H7 (cell line): ENCODE measurements at regions not wholly inside any gene's neighbourhood (a gene's known extent, or its start where the extent isn't known, plus 50 kb on each side); places are given as distances from the start of the nearest gene placed in this dataset.
"Not testable (repeated sequence)": the region's sequence is repeated elsewhere in the genome, so short reads cannot be mapped to it uniquely, and the experiment has no call there.

Source experiments
- DNase-seq: peaks from one replicate; pipeline ENCODE4 v3.0.0; 2012
- H3K27me3 ChIP-seq: 2 replicates; pipeline ENCODE4 v1.6.0; 2011; ENCODE audit warnings: mild to moderate bottlenecking, low read length; ENCODE audit not compliant: control insufficient read depth, insufficient read depth
- H3K36me3 ChIP-seq: replicated peaks from 2 replicates; pipeline ENCODE4 v1.5.1; 2011; ENCODE audit warnings: low read length; ENCODE audit not compliant: control insufficient read depth, insufficient read depth
- H3K4me3 ChIP-seq: 2 replicates; pipeline ENCODE4 v1.5.1; 2011; ENCODE audit warnings: low read depth, mild to moderate bottlenecking, control low read depth, low read length, moderate library complexity; ENCODE audit not compliant: insufficient read depth

GRCh38 chrX:66961665-66962064 is 322.8 kb upstream of the EDA2R start:
- no peak for DNase-seq
- no peaks in the 10 kb centered on the region for H3K27me3 ChIP-seq
- H3K4me3 ChIP-seq: no peak overlapping the region
- no peaks in the 10 kb centered on the region for H3K36me3 ChIP-seq

DNA sequence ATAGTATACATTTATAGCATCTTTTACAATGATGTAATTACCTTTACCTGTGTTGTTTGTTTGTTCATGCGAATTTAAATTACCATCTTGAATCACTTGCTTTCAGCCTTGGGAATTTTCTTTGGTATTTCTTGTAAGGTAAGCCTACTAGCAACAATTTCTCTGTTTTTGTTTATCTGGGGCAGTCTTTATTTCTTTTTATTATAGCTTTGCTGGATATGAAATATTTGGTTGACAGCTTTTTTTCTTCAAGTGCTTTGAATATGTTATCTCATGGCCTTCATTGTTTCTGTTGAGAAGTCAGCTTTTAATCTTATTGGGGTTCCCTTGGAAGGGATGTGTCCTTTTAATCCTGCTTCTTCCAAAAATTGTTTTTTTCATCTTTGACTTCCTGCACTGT is 292.8 kb upstream of the EDA2R start:
- Histone ChIP-seq H3K27me3 (no peaks in the 10 kb centered on the region), H3K36me3 (no peaks in the 10 kb centered on the region), H3K4me3 (no peak overlapping the region)
- no peak for DNase-seq

DNA sequence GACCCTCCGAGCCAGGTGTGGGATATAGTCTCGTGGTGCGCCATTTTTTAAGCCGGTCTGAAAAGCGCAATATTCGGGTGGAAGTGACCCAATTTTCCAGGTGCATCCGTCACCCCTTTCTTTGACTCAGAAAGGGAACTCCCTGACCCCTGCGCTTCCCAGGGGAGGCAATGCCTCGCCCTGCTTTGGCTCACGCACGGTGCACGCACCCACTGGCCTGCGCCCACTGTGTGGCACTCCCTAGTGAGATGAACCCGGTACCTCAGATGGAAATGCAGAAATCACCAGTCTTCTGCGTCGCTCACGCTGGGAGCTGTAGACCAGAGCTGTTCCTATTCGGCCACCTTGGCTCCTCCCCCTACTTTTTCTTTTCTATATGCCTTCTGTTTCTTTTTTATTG is 291.6 kb upstream of the EDA2R start:
- not testable (repeated sequence) for H3K4me3 ChIP-seq, DNase-seq, H3K36me3 ChIP-seq, H3K27me3 ChIP-seq

DNA sequence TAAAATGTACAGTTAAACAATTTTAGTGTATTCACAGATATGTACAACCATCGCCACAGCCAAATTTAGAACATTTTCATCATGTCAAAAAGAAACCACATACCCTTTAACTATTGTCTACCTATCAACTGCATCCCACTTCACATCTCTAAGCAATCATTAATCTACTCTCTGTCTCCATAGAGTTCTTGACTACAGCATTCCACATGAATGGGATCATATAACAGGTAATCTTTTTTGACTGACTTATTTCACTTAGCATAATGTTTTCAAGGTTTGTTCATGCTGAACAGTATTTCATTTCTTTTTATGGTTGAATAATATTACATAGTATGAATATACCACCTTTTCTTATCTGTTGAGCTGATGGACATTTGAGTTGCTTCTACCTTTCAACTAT is 281.4 kb upstream of the EDA2R start:
- no peaks in the 10 kb centered on the region for H3K27me3 ChIP-seq
- no peaks in the 10 kb centered on the region for H3K36me3 ChIP-seq
- no peak for DNase-seq
- H3K4me3 ChIP-seq: no peak overlapping the region

DNA sequence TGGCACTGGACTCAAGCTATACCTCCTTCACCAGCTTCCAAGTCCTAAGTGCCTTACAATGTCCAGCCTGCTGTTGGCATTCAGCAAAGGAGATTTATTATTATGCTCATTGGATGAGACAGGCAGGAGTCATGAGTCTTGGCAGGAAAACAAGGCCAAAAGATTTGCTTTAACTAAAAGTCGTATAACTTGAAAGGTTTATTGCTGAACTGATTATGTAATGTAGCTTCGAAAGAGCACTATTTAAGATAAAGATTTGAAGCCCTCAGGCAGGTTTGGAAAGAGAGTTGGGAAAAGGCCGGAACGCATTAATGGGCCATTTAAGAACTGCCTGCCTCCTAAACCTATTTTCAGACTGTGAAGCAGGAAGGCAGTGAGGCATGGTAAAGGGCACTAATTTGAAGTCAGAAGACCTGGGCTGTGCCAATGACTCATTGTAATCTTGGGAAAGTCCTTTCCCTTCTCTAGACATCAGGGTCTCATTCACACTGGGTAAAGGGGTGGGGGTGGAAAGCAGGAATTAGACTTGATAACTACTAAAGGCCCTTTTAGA is 280.5 kb upstream of the EDA2R start:
- Histone ChIP-seq H3K36me3 (no peaks in the 10 kb centered on the region), H3K27me3 (no peaks in the 10 kb centered on the region), H3K4me3 (no peak overlapping the region)
- no peak for DNase-seq

DNA sequence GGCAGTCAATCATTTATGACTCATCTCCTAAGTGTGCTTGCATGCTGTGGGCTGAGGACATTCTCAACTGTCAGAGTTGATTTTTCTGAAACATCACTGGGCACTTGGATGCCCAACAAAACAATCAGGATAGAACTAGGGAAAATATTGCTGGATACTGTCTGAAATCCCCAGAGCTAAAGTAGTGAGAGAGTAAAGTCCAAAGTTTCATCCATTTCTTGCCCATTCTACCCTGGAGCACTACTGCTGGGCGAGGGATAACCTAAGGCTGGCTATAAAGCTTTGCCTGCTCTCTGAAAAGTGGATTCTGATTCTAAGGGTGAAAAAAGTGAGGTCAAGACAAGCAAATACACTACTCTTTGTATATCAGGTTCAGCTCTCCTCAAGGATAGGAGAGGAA is 279.6 kb upstream of the EDA2R start:
- DNase-seq: no peak
- Histone ChIP-seq H3K36me3 (no peaks in the 10 kb centered on the region), H3K4me3 (no peak overlapping the region), H3K27me3 (no peaks in the 10 kb centered on the region)

GRCh38 chrX:66915893-66916292 is 277.0 kb upstream of the EDA2R start:
- Histone ChIP-seq H3K36me3 (no peaks in the 10 kb centered on the region), H3K27me3 (no peaks in the 10 kb centered on the region), H3K4me3 (no peak overlapping the region)
- no peak for DNase-seq

- H3K27me3 ChIP-seq: no peaks in the 10 kb centered on the region
- no peak overlapping the region for H3K4me3 ChIP-seq
- H3K36me3 ChIP-seq: no peaks in the 10 kb centered on the region
- DNase-seq: no peak
Measured at GRCh38 chrX:66914080-66914479, 275.2 kb upstream of the EDA2R start.

- no peaks in the 10 kb centered on the region for H3K27me3 ChIP-seq
- no peaks in the 10 kb centered on the region for H3K36me3 ChIP-seq
- no peak overlapping the region for H3K4me3 ChIP-seq
- no peak for DNase-seq
Measured at GRCh38 chrX:66912417-66912816, 273.5 kb upstream of the EDA2R start.

GRCh38 chrX:66902081-66902480 is 263.2 kb upstream of the EDA2R start:
- Histone ChIP-seq H3K4me3 (no peak overlapping the region), H3K27me3 (no peaks in the 10 kb centered on the region), H3K36me3 (no peaks in the 10 kb centered on the region)
- no peak for DNase-seq

DNA sequence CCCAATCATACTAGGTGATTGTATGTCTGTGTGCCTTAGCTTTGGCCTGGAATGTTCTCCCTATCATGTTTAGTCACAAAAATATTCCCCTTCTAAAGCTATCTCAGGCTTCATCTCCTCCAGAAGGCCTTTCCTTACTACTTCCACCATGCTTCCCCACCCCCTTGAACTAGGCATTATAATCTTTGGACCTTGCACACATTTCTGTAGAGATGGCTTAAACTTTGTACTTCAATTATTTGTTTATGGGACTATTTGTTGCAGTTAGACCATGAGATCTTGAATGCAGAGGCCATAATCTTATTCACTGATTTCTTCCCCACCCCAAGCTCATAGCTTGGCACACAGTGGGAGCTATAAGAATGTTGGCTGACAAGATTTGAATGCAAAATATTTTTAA is 262.0 kb upstream of the EDA2R start:
- Histone ChIP-seq H3K4me3 (no peak overlapping the region), H3K27me3 (no peaks in the 10 kb centered on the region), H3K36me3 (no peaks in the 10 kb centered on the region)
- DNase-seq: no peak

DNA sequence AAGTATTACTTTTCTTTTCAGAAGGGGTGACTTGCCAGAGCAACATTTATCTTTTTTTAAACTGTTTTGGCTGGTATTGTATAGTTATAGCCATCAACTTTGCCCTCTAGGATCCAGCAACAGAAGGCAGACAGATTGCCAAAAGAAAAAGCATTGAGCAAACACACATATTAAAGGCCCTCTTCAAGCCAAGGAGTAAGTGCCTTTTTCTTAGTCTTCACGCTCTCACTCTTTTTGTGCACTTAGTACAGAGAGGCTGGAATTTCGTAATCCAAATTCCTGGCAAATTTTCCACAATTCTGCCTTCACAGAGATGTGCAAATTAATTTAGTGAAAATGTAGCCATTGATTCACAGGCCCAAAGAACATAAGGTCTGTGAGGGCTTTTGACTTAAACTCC is 253.1 kb upstream of the EDA2R start:
- no peaks in the 10 kb centered on the region for H3K36me3 ChIP-seq
- H3K4me3 ChIP-seq: no peak overlapping the region
- no peak for DNase-seq
- no peaks in the 10 kb centered on the region for H3K27me3 ChIP-seq

GRCh38 chrX:66889418-66889817 is 250.5 kb upstream of the EDA2R start:
- Histone ChIP-seq H3K36me3 (no peaks in the 10 kb centered on the region), H3K4me3 (no peak overlapping the region), H3K27me3 (no peaks in the 10 kb centered on the region)
- DNase-seq: no peak

- H3K27me3 ChIP-seq: no peaks in the 10 kb centered on the region
- H3K4me3 ChIP-seq: no peak overlapping the region
- H3K36me3 ChIP-seq: no peaks in the 10 kb centered on the region
- no peak for DNase-seq
Measured at GRCh38 chrX:66882101-66882500, 243.2 kb upstream of the EDA2R start.

DNA sequence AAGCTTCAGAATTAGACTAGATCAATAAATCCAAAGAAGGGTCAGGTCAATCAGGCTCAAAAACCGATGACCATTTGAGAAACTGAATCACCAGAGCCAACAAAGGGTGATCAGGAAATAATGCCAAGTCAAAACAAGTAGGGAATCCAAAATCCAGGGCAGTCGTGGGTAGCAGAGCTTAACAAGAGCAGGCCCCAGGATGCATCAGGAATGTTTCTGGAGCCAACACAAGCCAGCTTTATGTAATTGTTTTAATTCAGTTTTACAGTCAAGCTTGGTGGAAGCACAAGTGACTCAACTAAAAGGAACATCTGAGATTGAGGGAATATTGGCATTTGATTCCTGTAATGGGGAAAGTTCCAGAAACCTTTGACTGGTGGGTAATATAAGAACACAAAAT is 237.9 kb upstream of the EDA2R start:
- no peak overlapping the region for H3K4me3 ChIP-seq
- DNase-seq: no peak

GRCh38 chrX:66872771-66873170 is 233.9 kb upstream of the EDA2R start:
- Histone ChIP-seq H3K36me3 (no peaks in the 10 kb centered on the region), H3K4me3 (no peak overlapping the region), H3K27me3 (no peaks in the 10 kb centered on the region)
- no peak for DNase-seq

More for the DNA sequence above, 237.9 kb upstream of the EDA2R start:
- no peaks in the 10 kb centered on the region for H3K27me3 ChIP-seq
- no peaks in the 10 kb centered on the region for H3K36me3 ChIP-seq
